ENCODE measurements at regions not wholly inside any gene's neighbourhood (a gene's known extent, or its start where the extent isn't known, plus 50 kb on each side); places are given as distances from the start of the nearest gene placed in this dataset.

DNA sequence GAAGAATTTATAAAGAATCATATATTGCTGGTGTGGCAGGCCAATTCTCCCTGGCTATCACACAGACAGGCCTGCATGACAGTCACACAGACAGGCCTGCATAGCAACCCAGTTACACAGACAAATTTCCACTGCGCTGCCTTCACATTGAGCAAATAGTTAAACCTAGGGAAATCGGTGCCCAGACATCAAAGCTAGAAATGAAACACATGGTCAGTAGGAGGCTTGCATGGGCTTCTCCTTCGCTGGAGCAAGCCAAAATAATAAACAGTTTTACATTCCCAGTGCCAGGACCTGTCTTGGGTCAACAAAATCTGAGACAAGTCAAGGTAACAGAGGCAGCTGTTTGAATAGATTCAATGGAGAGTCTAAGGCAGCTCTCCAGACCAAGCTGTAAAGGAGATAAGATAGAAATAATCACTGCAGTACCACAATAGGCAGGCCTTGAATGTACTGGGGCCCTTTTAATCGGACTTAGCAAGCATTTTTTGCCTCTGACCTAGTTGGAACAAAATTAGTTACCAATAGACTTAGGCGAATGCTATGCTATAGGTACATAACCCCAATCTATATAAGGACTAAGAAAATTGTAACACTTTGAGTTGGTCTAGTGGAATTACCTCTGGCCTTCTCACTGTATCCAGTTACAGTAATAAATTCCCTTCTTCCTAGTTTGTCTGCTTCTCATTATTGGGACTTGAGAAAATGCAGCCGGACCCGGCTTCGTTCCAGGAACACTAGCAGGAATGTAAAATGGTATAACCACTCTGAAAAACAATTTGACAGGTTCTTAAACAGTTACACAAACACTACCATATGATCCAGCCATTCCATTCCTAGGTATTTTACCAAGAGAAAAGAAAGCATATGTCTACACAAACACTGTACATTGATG, 274.7 kb upstream of the UBE2E2 start:
- no peaks in the 10 kb centered on the region for H3K27me3 ChIP-seq (ENCODE audit: insufficient read depth, low read length)
- no peak overlapping the region for H3K23ac ChIP-seq (ENCODE audit: insufficient read length, low read depth, low read length)
- no peak overlapping the region for H3K56ac ChIP-seq (ENCODE audit: insufficient read length, low read depth, low read length)
- H2BK12ac ChIP-seq (ENCODE audit: insufficient read length, low read depth, low read length), result no peak overlapping the region
- no peak overlapping the region for H3K4ac ChIP-seq (ENCODE audit: low read depth, low read length)
- H3K9ac ChIP-seq (ENCODE audit: extremely low read depth, insufficient read length, low read length), result no peak overlapping the region
- H3K4me2 ChIP-seq (ENCODE audit: insufficient read depth, insufficient read length, low read length), result no peak overlapping the region
- H3K9me3 Mint-ChIP-seq, result no peaks in the 10 kb centered on the region
- no peaks in the 10 kb centered on the region for H3K79me1 ChIP-seq (ENCODE audit: insufficient read depth, low read depth, low read length, poor library complexity, severe bottlenecking)
- no peaks in the 10 kb centered on the region for H3K27me3 Mint-ChIP-seq (ENCODE audit: low read depth)
- H2BK120ac ChIP-seq (ENCODE audit: low read depth, low read length, poor library complexity, severe bottlenecking), result no peak overlapping the region
- no peak overlapping the region for H3K14ac ChIP-seq (ENCODE audit: insufficient read depth, low read length)
- no peak overlapping the region for H2BK15ac ChIP-seq (ENCODE audit: low read depth, low read length)
- H4K20me1 ChIP-seq (ENCODE audit: control insufficient read depth, insufficient read depth, insufficient read length), result no peaks in the 10 kb centered on the region
- DNase-seq, result no peak
- H3K27ac ChIP-seq (ENCODE audit: insufficient read length, low read depth, low read length), result no peak overlapping the region
- no peak overlapping the region for H3T11ph ChIP-seq (ENCODE audit: low read length)
- WGBS (ENCODE audit: extremely low coverage, insufficient read length, low lambda C conversion rate), result no CpG with 5 or more reads among the region's 8 CpGs
- H4K5ac ChIP-seq (ENCODE audit: insufficient read length, low read depth, low read length), result no peak overlapping the region
- H3K18ac ChIP-seq (ENCODE audit: insufficient read length, low read depth, low read length), result no peak overlapping the region
- no peak overlapping the region for H2BK20ac ChIP-seq (ENCODE audit: low read depth, low read length, poor library complexity, severe bottlenecking)
- TF ChIP-seq, protein P1, sequence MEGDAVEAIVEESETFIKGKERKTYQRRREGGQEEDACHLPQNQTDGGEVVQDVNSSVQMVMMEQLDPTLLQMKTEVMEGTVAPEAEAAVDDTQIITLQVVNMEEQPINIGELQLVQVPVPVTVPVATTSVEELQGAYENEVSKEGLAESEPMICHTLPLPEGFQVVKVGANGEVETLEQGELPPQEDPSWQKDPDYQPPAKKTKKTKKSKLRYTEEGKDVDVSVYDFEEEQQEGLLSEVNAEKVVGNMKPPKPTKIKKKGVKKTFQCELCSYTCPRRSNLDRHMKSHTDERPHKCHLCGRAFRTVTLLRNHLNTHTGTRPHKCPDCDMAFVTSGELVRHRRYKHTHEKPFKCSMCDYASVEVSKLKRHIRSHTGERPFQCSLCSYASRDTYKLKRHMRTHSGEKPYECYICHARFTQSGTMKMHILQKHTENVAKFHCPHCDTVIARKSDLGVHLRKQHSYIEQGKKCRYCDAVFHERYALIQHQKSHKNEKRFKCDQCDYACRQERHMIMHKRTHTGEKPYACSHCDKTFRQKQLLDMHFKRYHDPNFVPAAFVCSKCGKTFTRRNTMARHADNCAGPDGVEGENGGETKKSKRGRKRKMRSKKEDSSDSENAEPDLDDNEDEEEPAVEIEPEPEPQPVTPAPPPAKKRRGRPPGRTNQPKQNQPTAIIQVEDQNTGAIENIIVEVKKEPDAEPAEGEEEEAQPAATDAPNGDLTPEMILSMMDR (conservative IDR thresholded peaks at IDR 0.05), result no peak
- H3K79me2 ChIP-seq (ENCODE audit: insufficient read depth, low read length), result no peaks in the 10 kb centered on the region
- H3K9me3 ChIP-seq (ENCODE audit: control insufficient read depth, low read depth, low read length), result no peaks in the 10 kb centered on the region
- no peak overlapping the region for H3K4me3 Mint-ChIP-seq
- H4K91ac ChIP-seq (ENCODE audit: insufficient read length, low read depth, low read length), result no peak overlapping the region
- H3K4me1 Mint-ChIP-seq, result 0 out of 4 replicates have a peak, but pooled peaks cover 0 to under 1% of the 10 kb centered on the region in 2 experiments
- no peak overlapping the region for H2AFZ ChIP-seq (ENCODE audit: low read length)
- H3K23me2 ChIP-seq (ENCODE audit: insufficient read length, low read depth, low read length, poor library complexity, severe bottlenecking), result no peaks in the 10 kb centered on the region
- no peak overlapping the region for H4K8ac ChIP-seq (replicated peaks; ENCODE audit: insufficient read length, low read depth, low read length)
- H3K27ac Mint-ChIP-seq, result no peak overlapping the region
- no peaks in the 10 kb centered on the region for H3K4me1 ChIP-seq (ENCODE audit: insufficient read depth, low read length)
- H2AK5ac ChIP-seq (ENCODE audit: insufficient read length, low read length), result no peak overlapping the region
- no peak overlapping the region for H2BK5ac ChIP-seq (ENCODE audit: insufficient read length, low read length)
- H3K36me3 Mint-ChIP-seq (ENCODE audit: insufficient read depth in 1 of 3, low read depth in 3 of 3), result no peaks in the 10 kb centered on the region; a peak in 1 of 7 replicates
